GM12878 (cell line): ENCODE measurements at regions not wholly inside any gene's neighbourhood (a gene's known extent, or its start where the extent isn't known, plus 50 kb on each side); places are given as distances from the start of the nearest gene placed in this dataset.

Experiments used
- ATAC-seq: fragments of 200-7000 bp; cut with Tn5 transposase; 3 replicates; pipeline ENCODE4 v1.9.1; 2020; ENCODE audit warnings: mild to moderate bottlenecking, moderate library complexity
- BruUV-seq: library from RNA; stranded (reverse); fragments of 400-500 nt; replicated peaks from 2 replicates; lab custom pipeline; 2021; lab: Mats Ljungman, UMichigan
- CTCF ChIA-PET: fragments of 300-600 bp; sonication (Branson Sonifier 250); formaldehyde crosslinking; extraction: SDS; loops from one replicate; lab custom pipeline; 2021; ENCODE audit warnings: inconsistent platforms; lab: Yijun Ruan, JAX
- POLR2A ChIA-PET: fragments of 350-600 bp; formaldehyde crosslinking; extraction: SDS; loops from one replicate; lab custom pipeline; 2021; ENCODE audit warnings: inconsistent platforms; lab: Charles Lee
- RAD21 ChIA-PET: fragments of 300-600 bp; sonication (Branson Sonifier 250); formaldehyde crosslinking; loops from one replicate; lab custom pipeline; 2023; ENCODE audit warnings: antibody characterized with exemption; ENCODE audit not compliant: unreplicated experiment; lab: Charles Lee
- SMC1A ChIA-PET: fragments of 300-600 bp; sonication (Branson Sonifier 250); formaldehyde crosslinking; loops from one replicate; lab custom pipeline; 2023; ENCODE audit not compliant: unreplicated experiment, uncharacterized antibody; lab: Charles Lee
- DNase-seq: peaks from one replicate; pipeline ENCODE4 v3.0.0-alpha.2; 2011; ENCODE audit warnings: low read depth, low spot score
- FAIRE-seq: peaks from 3 replicates; lab custom pipeline; 2011; peaks lifted over from hg19 to GRCh38; lab: Jason Lieb, UNC
- H2AFZ ChIP-seq: 2 replicates; pipeline ENCODE4 v1.6.0; 2011; ENCODE audit warnings: low read depth, low read length, control low read depth; ENCODE audit not compliant: control insufficient read depth
- H3K27ac ChIP-seq: 2 replicates; pipeline ENCODE4 v1.5.1; 2011; ENCODE audit warnings: control low read depth; ENCODE audit not compliant: control insufficient read depth, insufficient read depth
- H3K27me3 ChIP-seq, 2 experiments: replicated peaks in 1 of 2; 2 replicates each; pipeline versions ENCODE4 v1.6.0 to v1.6.1; 2011; ENCODE audit warnings: low read length in 1 of 2; ENCODE audit not compliant: control insufficient read depth in 2 of 2, insufficient read depth in 2 of 2
- H3K36me3 ChIP-seq, 2 experiments: 2 replicates each; pipeline ENCODE4 v1.5.1; 2011; ENCODE audit warnings: low read length in 1 of 2; ENCODE audit not compliant: control insufficient read depth in 2 of 2, insufficient read depth in 2 of 2
- H3K4me1 ChIP-seq: 2 replicates; pipeline ENCODE4 v1.6.1; 2011; ENCODE audit warnings: mild to moderate bottlenecking, low read length, moderate library complexity, mixed read lengths; ENCODE audit not compliant: control insufficient read depth, insufficient read depth
- H3K4me2 ChIP-seq: 2 replicates; pipeline ENCODE4 v1.6.0; 2011; ENCODE audit warnings: control low read depth; ENCODE audit not compliant: control insufficient read depth, insufficient read depth
- H3K4me3 ChIP-seq: fragments of 200-600 bp; sonication (generic); 2 replicates; pipeline ENCODE4 v1.5.1; 2016
- H3K79me2 ChIP-seq: 2 replicates; pipeline ENCODE4 v1.6.0; 2011; ENCODE audit warnings: low read length; ENCODE audit not compliant: control insufficient read depth, insufficient read depth
- H3K9ac ChIP-seq: 2 replicates; pipeline ENCODE4 v1.8.0; 2011; ENCODE audit warnings: low read length, control low read depth, mixed read lengths; ENCODE audit not compliant: control insufficient read depth, insufficient read depth
- H3K9me3 ChIP-seq: replicated peaks from 3 replicates; pipeline ENCODE4 v1.5.1; 2011; ENCODE audit warnings: mild to moderate bottlenecking, low read length; ENCODE audit not compliant: control insufficient read depth, insufficient read depth
- H4K20me1 ChIP-seq: 2 replicates; pipeline ENCODE4 v1.6.0; 2011; ENCODE audit not compliant: control insufficient read depth, insufficient read depth
- CHD2 ChIP-seq: IDR thresholded peaks from 2 replicates; pipeline ENCODE4 v1.6.1; 2011; ENCODE audit warnings: low read depth, low read length, improper control_type of control experiment, borderline replicate concordance
- EZH2 ChIP-seq: IDR thresholded peaks from 2 replicates; pipeline ENCODE4 v1.6.1; 2012; ENCODE audit warnings: low read depth, mild to moderate bottlenecking, control low read depth, inconsistent platforms, low read length, borderline replicate concordance; ENCODE audit not compliant: control insufficient read depth
- GABPA ChIP-seq: IDR thresholded peaks from 2 replicates; pipeline ENCODE4 v1.6.1; 2014; ENCODE audit warnings: antibody characterized with exemption, low read depth, mild to moderate bottlenecking, inconsistent platforms
- HSF1 ChIP-seq: fragments of 150-350 bp; IDR thresholded peaks from 2 replicates; pipeline ENCODE4 v1.6.1; 2014; ENCODE audit warnings: mild to moderate bottlenecking, low read depth, low read length
- KAT2A ChIP-seq: conservative IDR thresholded peaks from 2 replicates; pipeline ENCODE4 v1.6.1; 2011; ENCODE audit warnings: low read depth, low read length; ENCODE audit not compliant: control insufficient read depth
- MYB ChIP-seq: fragments of 150-350 bp; IDR thresholded peaks from 2 replicates; pipeline ENCODE4 v1.6.1; 2014; ENCODE audit warnings: mild to moderate bottlenecking, low read depth, low read length, borderline replicate concordance
- SIN3A ChIP-seq: IDR thresholded peaks from 2 replicates; pipeline ENCODE4 v1.6.1; 2012; ENCODE audit warnings: low read depth, low read length, improper control_type of control experiment
- ZBTB11 ChIP-seq: fragments of 450-650 bp; formaldehyde crosslinking; IDR thresholded peaks from 2 replicates; pipeline ENCODE4 v1.5.0; 2022; ENCODE audit warnings: mild to moderate bottlenecking, missing genetic modification characterization
- WGBS: methylation state at CpG from one replicate; pipeline ENCODE4 v1.1.6; 2016; ENCODE audit warnings: low lambda C conversion rate; ENCODE audit not compliant: insufficient replicate concordance, insufficient coverage; ENCODE audit errors: missing lambda C conversion rate; 5-methylcytosine and 5-hydroxymethylcytosine counted together
- in situ Hi-C: fragments of 300-500 bp; cut with MboI; formaldehyde crosslinking; loops from 9 replicates; pipeline ENCODE4 v1.14.3; 2018; ENCODE audit warnings: mixed read lengths
- intact Hi-C: fragments of 100-400 bp; cut with micrococcal nuclease; formaldehyde crosslinking; loops from one replicate; pipeline ENCODE4 v1.14.2; 2022; ENCODE audit not compliant: unreplicated experiment

- no peak for TF ChIP-seq ZBTB11 (CRISPR knock-in tag)
- no peak for TF ChIP-seq SIN3A
These were observed 743.0 kb downstream of the KCTD16 start (continued) for GRCh38 chr5:144913661-144914060.

GRCh38 chr5:144896473-144896872 lies 725.8 kb downstream of the KCTD16 start:
- DNase-seq (no peak), FAIRE-seq (no peak), ATAC-seq (no peak)
- BruUV-seq: no TSS peak
- 13% methylated on average over 2 of the region's 2 CpGs for WGBS
- POLR2A ChIA-PET: no interaction called here
- Histone ChIP-seq H2AFZ (no peak overlapping the region), H3K4me1 (no peaks in the 10 kb centered on the region), H3K9me3 (no peaks in the 10 kb centered on the region), H3K36me3 (no peaks in the 10 kb centered on the region), H3K27me3 (no peaks in the 10 kb centered on the region), H3K79me2 (no peaks in the 10 kb centered on the region), H4K20me1 (no peaks in the 10 kb centered on the region), H3K27ac (no peak overlapping the region), H3K9ac (no peak overlapping the region), H3K4me3 (no peak overlapping the region), H3K4me2 (no peak overlapping the region)
- no peak for TF ChIP-seq CHD2
- no peak for TF ChIP-seq MYB
- TF ChIP-seq HSF1: no peak
- TF ChIP-seq EZH2: no peak
- TF ChIP-seq GABPA: no peak
- no peak for TF ChIP-seq KAT2A
- intact Hi-C loops: no loop called here
- in situ Hi-C loops: no loop called here
- SMC1A ChIA-PET: interaction anchor here (0.7 kb wide), 1 partner anchor 40 kb away, joined by 4 read pairs; no protein-coding TSS in a partner anchor
- RAD21 ChIA-PET: no interaction called here
- CTCF ChIA-PET: no interaction called here
